HG03565 (cell line): ENCODE measurements at regions not wholly inside any gene's neighbourhood (a gene's known extent, or its start where the extent isn't known, plus 50 kb on each side); places are given as distances from the start of the nearest gene placed in this dataset.

ENCODE experiments used
- ATAC-seq: cut with Tn5 transposase; IDR thresholded peaks from one replicate; pipeline ENCODE4 v1.9.1; 2021; ENCODE audit warnings: mild to moderate bottlenecking, moderate library complexity; ENCODE audit not compliant: unreplicated experiment

DNA sequence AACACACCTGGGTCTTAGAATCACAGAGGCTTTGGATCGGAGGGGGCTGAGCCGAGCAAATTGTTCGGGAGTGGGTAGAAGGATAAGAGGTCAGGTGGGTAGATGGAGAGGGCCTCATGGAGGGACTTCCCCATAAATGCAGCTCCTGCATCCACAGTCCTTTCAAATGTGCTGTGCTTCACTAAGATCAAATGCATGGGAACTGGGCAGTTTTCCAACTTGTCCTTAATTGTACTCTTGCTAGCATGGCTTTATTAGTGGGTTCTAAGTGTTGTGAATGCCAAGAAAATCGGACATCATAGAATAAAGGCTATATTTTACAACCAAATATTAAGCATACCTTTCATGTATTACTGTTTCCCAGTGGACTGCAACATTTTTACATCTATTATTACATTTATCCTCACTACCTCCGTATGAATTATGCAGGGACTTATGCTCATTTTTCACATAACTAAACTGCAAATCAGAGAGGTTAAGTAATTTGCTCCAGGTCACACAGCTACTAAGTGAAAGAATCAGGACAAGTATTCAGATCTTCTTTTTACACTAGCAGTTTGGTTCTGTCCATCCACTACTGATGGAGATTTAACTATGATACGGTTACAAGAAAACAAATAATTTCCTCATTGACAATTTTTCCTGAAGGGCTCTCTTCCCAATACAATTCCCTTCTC is 174.5 kb upstream of the RUNX1 start:
- no peak for ATAC-seq

- ATAC-seq, result peak; percentile 59
These were observed 173.4 kb upstream of the RUNX1 start for GRCh38 chr21:35222541-35222941.

- no peak for ATAC-seq
These were observed 172.9 kb upstream of the RUNX1 start for GRCh38 chr21:35222021-35222420.

- ATAC-seq, result no peak
These were observed 171.2 kb upstream of the RUNX1 start for GRCh38 chr21:35220301-35220700.

DNA sequence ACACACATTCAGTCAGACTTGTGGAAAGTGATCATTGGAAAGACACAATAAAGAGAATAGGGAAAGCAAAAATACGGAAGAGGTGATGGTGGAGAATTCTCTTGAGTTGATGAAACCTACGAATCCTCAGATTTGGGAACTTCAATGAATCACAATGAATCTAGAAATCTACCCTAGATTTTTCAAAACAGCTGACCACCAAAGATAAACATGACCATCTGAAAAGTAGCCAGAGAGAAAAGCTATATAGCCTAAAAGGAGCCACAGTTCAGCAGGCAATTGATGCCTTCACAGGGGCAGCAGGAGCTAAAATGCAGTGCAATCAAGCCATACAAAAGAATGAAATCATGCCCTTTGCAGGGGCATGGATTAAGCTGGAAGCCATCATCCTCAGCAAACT is 170.6 kb upstream of the RUNX1 start:
- no peak for ATAC-seq

DNA sequence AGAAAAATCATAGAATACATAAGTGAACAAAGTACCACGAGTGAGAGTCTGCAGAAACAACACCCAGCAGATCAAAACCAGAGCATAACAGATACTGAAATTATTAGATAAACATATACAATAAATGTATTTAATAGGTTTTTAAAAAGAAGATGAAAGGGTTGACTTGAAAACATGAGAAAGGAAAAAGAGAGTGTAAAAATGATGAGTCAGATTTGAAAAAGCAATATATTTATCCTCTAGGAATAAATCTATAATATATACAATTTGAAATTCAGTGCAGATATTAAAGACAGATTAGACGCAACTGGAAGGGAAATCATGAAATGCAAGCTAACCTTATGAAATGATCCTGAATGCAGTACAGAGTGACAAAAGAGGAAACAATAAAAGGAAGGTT is 170.2 kb upstream of the RUNX1 start:
- ATAC-seq, result no peak

DNA sequence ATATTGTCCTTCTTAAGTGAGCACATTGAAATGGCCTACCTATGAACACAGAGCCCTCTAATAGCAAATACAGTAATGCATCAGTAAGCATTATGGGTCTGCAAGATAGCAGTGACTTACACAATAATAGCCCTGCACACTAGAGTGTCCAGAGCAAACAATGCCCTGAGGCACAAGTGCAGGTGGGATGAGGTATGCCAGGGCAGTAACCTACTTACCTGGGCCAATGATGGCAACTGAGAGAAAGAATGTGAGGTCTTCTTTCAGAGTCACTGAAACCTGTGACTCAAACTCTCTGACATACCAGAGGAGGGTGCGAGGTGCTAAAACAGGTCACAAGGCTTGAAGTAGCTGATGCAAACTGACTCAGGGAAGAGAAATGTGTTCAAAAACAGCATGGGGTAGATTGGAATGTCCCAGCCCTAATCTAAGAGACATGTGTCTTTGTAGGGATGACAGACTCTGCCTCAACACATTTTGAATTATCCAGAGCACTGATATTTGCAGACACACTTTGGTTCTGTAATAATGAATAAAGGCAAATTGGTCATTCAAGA is 168.5 kb upstream of the RUNX1 start:
- no peak for ATAC-seq

GRCh38 chr21:35216996-35217395 is 167.9 kb upstream of the RUNX1 start:
- ATAC-seq, result no peak

GRCh38 chr21:35215870-35216269 is 166.8 kb upstream of the RUNX1 start:
- no peak for ATAC-seq

DNA sequence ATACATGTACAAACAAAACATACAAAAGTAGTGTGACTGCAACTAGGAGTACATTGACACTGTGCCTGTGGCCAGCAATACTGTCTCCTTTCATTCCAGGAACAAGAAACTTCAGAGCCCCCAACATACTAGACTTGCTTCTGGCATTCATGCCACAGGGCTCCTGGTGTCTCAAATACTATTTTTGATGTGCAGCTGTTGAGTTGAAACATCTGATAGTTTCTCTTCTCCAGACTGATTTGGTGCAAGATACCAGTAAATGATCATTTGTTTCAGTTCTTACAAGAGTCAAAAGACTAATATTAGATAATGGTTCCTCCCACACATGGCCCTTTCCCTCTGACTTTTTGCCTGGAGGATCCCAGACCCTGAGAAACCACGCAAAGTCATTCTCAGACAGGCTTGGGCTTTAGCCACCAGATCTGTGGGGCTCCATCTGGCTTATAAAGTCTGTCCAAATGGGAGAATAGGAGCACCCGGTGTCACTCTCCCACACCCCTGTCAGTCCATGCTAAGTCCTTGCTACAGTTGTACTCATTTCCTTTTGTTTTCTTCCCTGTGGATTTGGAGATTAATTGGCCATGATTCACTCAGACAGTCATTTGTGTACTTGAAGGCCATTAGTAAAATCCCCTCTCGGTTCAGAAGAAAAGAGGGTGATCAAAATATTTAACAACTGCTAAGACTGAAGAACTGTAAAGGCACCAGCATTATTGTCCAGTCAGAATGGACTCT is 163.5 kb upstream of the RUNX1 start:
- no peak for ATAC-seq

DNA sequence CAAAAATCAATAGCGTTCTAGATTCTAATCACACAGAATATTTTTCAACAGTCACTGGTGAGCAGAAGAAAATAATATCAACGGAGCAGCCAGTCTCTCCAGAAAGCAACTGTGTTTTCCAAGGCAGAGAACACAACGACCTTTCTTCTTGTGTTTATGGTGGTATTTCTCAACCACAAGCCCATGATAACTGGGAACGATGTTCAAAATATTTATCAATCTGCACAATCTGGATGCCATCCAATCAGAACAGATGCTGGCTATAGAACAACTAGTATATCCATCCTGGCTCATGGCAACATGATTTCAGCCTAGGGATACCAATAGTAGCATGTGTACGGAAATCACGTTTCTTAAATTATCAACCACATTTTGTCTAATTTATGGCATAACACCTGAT is 162.7 kb upstream of the RUNX1 start:
- no peak for ATAC-seq

DNA sequence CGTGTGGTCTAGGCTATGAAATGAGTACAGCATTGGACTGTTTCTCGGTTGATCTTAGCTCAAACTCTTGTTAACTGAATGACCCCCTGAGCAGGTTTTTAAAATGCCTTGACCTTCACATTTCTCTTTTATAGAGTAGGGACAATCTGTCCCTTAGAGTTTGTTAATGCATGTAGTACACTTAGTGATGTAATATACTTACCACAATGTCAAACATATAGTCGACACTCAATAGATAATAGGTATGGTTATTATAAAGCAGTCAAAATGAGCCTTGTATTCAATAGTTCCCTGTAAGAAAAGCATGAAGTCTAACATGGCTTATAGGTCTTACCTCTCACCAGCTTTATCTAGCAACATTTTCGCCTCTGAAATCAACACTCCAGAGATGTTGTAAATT is 161.0 kb upstream of the RUNX1 start:
- ATAC-seq, result no peak

GRCh38 chr21:35208810-35209517 is 159.9 kb upstream of the RUNX1 start:
- no peak for ATAC-seq

DNA sequence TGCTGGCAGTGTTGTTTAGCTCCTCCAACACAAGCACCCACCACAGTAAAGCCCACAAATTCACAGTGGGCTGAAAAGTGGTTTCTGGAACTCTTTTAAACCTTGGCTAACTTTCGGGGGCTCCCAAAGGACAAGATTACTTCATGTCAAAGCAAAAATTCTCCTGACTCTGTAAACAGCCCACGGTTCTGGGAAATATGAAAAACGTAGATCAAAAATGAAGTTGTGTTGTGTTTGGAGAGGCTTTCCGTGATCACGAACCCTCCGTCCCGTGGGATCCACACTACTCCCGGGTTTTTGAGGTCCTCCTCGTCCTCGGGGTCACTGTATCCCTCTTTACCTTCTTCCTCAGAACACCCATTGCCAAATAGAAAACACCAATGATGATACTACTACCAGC is 159.0 kb upstream of the RUNX1 start:
- no peak for ATAC-seq

GRCh38 chr21:35207322-35207721 is 158.2 kb upstream of the RUNX1 start:
- ATAC-seq, result no peak

- no peak for ATAC-seq
These were observed 157.3 kb upstream of the RUNX1 start for GRCh38 chr21:35206141-35207125.

DNA sequence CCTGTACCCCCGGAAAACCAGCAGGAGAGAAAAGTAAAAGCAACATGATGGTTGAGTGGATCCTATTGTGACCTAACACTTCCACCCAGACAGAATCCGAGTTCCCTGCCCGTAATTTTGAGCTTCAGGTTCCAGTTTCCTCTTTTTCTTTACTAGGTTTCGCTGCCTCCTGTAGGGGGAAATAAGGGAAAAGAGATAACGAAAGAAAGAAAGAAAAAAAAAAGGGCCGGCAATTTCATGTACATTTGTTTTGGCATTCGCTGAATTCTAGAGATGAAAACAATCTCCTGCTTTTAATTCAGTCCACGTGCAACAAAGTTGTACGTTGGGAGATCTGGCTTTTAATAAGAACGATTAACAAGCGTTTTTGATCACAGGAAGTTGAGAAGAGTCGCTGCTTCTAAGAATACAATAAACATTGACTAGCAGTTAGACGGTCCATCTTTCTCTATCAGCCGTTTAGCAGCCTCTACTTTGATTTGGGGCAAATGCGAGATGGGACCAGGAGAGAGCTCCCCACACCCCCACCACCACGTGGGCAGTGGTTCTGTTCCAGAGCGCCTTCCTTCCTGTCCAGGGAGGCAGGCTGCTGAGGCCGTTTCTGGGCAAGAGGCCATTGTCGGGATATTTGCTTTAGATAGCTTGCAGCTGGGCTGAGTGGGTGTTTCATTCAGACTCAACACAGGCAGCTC is 155.9 kb upstream of the RUNX1 start:
- no peak for ATAC-seq

- no peak for ATAC-seq
These were observed 155.0 kb upstream of the RUNX1 start for GRCh38 chr21:35204125-35204524.

- ATAC-seq, result no peak
These were observed 154.2 kb upstream of the RUNX1 start for GRCh38 chr21:35203093-35203977.
